Ovary (tissue), 3 donors: ENCODE measurements at regions not wholly inside any gene's neighbourhood (a gene's known extent, or its start where the extent isn't known, plus 50 kb on each side); places are given as distances from the start of the nearest gene placed in this dataset.

Experiments used
- CTCF ChIP-seq, 3 donors: fragments of 450-650 bp in 2 of 3; fragments of 200-600 bp in 1 of 3; IDR thresholded peaks; one replicate each; pipeline versions ENCODE4 v1.5.1 to v1.8.0; 2016 to 2022; ENCODE audit warnings: antibody characterized with exemption in 3 of 3, mild to moderate bottlenecking in 1 of 3
- EP300 ChIP-seq: sonication (generic); formaldehyde crosslinking; IDR thresholded peaks from one replicate; pipeline ENCODE4 v1.6.1; 2017; ENCODE audit warnings: antibody characterized with exemption
- POLR2A ChIP-seq: fragments of 450-650 bp; IDR thresholded peaks from one replicate; pipeline ENCODE4 v1.6.1; 2017; ENCODE audit warnings: antibody characterized with exemption, mild to moderate bottlenecking, moderate library complexity
- donor health status: DM: no; HTN: no; CAD: no.

GRCh38 chr15:39106950-39107349 is 473.9 kb upstream of the THBS1 start:
- TF ChIP-seq CTCF (IDR thresholded peaks at IDR 0.05): no peak
- TF ChIP-seq POLR2A: no peak
- TF ChIP-seq EP300: no peak
